ENCODE measurements at regions not wholly inside any gene's neighbourhood (a gene's known extent, or its start where the extent isn't known, plus 50 kb on each side); places are given as distances from the start of the nearest gene placed in this dataset.

DNA sequence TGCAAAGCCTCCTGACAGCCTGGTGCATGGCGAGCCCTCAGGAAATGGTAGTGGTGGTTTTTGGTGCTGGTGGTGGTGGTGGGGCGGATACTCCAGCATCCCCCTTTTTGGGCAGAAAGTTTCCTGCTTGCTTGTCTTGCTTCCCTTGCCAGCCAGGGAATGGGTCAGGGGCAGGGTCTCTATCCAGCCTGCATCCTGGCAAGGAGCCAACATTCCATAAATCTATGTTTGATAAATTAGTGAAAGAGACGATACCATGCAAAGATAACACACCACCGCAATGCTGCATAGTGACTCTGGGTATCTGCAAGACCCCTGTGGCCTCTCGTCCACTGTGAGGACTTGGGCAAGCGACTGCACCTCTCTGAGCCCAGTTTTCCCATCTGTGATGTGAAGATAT lies 246.2 kb downstream of the LRFN2 start:
- TF ChIP-seq, protein P1, sequence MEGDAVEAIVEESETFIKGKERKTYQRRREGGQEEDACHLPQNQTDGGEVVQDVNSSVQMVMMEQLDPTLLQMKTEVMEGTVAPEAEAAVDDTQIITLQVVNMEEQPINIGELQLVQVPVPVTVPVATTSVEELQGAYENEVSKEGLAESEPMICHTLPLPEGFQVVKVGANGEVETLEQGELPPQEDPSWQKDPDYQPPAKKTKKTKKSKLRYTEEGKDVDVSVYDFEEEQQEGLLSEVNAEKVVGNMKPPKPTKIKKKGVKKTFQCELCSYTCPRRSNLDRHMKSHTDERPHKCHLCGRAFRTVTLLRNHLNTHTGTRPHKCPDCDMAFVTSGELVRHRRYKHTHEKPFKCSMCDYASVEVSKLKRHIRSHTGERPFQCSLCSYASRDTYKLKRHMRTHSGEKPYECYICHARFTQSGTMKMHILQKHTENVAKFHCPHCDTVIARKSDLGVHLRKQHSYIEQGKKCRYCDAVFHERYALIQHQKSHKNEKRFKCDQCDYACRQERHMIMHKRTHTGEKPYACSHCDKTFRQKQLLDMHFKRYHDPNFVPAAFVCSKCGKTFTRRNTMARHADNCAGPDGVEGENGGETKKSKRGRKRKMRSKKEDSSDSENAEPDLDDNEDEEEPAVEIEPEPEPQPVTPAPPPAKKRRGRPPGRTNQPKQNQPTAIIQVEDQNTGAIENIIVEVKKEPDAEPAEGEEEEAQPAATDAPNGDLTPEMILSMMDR (conservative IDR thresholded peaks at IDR 0.05; ENCODE audit: low read depth, low read length): no peak
- no peak overlapping the region for H3K4me3 ChIP-seq (ENCODE audit: low read depth, low read length)
- no peak for DNase-seq (ENCODE audit: low read depth)

DNA sequence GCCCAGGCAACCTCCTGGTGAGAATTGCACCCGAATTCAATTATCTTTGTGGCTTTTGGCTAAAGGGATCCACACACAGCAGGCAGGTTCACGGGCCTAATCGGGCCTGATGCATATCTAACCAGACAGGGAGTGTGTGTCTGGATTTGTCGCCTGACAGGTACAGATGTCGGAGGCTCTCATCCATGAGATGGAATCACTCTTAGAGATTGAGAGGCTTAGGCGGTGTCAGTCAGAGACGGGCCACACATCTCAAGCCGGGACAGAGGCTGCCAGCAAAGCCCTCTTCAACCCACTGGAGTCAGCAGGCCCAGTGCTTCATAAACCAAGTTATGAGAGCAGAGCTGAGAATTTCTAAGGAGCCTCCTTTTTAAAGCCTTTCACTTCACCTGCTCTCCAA lies 247.0 kb downstream of the LRFN2 start:
- TF ChIP-seq, protein P1 (conservative IDR thresholded peaks at IDR 0.05; ENCODE audit: low read depth, low read length): no peak
- no peak overlapping the region for H3K4me3 ChIP-seq (ENCODE audit: low read depth, low read length)
- DNase-seq (ENCODE audit: low read depth): no peak

DNA sequence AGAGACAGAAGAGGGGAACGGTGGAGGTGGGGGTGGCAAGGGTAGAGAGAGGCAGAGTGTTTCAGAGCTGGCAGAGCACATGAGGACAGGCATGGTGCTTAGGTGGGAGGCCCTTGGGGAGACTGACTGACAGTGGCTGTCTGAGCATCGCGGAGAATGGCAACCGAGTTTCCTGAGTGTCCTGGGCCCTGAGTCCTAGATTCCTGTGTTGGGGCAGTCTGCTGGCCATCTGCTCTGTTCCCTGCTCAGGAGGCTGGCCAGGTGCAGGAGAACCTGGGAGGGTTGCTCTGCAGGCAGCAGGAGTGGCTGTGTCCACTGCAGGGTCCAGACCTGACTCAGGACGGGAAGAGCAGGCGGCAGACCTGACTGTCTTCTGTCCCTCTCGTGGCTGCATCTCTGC lies 248.9 kb downstream of the LRFN2 start:
- TF ChIP-seq, protein P1 (conservative IDR thresholded peaks at IDR 0.05; ENCODE audit: low read depth, low read length): no peak
- no peak for DNase-seq (ENCODE audit: low read depth)
- no peak overlapping the region for H3K4me3 ChIP-seq (ENCODE audit: low read depth, low read length)

DNA sequence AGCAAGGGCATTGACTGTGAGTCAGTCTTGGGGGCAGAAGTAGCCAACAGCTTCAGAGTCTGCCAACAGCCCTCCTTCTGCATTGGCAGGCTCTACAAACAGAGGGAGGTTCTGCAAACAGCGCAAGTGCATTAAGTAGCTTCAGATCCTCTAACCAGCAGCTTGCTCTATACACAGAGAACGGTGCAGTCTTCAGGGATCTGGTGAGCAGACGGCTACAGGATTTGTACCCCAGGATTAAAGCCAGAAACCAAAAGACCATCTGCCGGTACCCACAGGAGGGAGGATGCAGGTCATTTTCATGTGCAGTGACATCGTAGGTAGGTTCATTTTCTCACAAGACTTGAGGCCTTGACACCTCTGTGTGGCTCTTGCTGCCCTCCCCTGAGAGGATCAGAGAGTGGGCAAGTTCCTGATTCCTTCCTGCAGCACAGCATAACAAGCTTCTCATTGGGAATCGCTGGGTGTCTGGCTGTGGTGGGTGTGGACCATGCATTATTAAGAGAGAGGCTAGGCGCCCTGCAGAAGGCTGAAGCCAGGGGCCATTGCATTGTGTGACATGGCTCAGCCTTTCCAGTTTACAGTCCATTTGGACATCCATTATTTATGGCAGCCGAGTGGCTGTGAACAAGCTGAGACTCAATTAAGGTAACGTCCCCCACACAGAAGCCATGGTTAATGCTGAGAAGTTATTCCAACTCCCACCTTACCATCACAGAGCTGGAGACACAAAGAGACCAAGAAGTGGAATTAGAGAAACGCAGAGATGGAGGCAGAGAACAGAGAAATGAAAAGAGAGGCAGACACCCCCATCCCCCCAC lies 250.0 kb downstream of the LRFN2 start:
- no peak overlapping the region for H3K4me3 ChIP-seq (ENCODE audit: low read depth, low read length)
- no peak for DNase-seq (ENCODE audit: low read depth)
- TF ChIP-seq, protein P1 (conservative IDR thresholded peaks at IDR 0.05; ENCODE audit: low read depth, low read length): no peak

DNA sequence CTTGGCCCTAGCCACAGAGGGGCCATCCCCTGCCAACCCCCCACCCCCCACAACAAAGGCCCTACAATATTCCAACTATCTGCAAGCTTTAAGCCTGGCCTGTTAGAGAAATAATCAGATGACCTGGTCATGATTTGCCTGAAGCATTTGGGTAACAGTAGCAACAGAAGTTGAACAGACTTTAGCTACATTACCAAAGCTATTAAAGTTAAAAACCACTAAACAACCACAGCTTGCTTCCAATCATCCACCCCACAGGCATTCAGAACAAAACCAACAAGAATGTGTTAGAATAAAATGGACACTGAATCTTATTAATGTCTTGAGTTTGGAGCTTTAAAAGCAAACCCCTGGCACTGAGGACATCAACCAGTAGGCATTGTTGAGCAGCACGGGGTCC lies 250.9 kb downstream of the LRFN2 start:
- DNase-seq (ENCODE audit: low read depth): no peak
- H3K4me3 ChIP-seq (ENCODE audit: low read depth, low read length): no peak overlapping the region
- TF ChIP-seq, protein P1 (conservative IDR thresholded peaks at IDR 0.05; ENCODE audit: low read depth, low read length): no peak

DNA sequence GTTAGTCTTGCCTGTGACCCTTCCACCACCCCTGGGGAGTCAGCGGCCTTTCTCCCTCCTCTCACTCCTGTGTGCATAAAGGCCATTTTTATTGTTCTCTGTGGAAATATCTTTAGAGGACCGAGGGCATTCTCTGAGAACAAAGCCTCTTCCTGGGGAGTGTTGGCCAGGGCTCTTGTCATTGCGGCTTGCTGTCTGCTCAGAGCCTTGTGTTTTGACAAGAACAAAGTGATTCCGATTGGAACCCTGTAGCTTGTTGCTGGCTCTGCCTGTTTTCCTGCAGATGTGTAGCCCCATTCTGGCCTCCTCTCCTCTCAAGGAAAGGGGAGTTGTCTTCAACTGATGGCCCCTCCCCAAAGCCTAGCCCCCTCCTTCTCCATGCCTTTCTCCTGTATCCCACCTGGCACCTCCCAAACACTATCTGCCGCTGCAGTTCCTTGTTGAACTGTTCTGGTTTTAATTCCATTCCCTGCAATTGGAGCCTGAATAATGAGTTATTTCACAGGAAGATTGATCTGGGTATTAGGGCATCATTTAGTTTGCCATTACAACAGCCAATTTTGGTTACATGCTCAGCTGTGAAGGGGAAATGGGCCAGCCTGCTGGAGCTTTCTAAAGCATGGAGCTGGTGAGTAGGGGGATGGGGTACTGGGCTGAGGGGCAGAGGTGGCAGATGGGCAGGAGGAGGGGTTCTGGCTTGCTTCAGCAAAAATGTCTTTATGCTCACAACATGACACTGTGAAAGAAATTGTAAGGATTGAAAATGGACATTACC lies 252.5 kb downstream of the LRFN2 start:
- no peak for DNase-seq (ENCODE audit: low read depth)
- H3K4me3 ChIP-seq (ENCODE audit: low read depth, low read length): no peak overlapping the region
- TF ChIP-seq, protein P1 (conservative IDR thresholded peaks at IDR 0.05; ENCODE audit: low read depth, low read length): no peak
